GM18907 (cell line): ENCODE measurements at regions not wholly inside any gene's neighbourhood (a gene's known extent, or its start where the extent isn't known, plus 50 kb on each side); places are given as distances from the start of the nearest gene placed in this dataset.
"Not testable (repeated sequence)": the region's sequence is repeated elsewhere in the genome, so short reads cannot be mapped to it uniquely, and the experiment has no call there.

Experiments
- ATAC-seq: cut with Tn5 transposase; IDR thresholded peaks from one replicate; pipeline ENCODE4 v1.9.1; 2021; ENCODE audit warnings: mild to moderate bottlenecking, moderate library complexity; ENCODE audit not compliant: unreplicated experiment

GRCh38 chr1:219731771-219732170 lies 118.9 kb upstream of the ZC3H11B start:
- no peak for ATAC-seq

- no peak for ATAC-seq
These were observed 113.8 kb upstream of the ZC3H11B start for GRCh38 chr1:219726480-219727272.

- ATAC-seq: no peak
These were observed 111.5 kb upstream of the ZC3H11B start for GRCh38 chr1:219724440-219724839.

GRCh38 chr1:219717536-219717935 lies 104.6 kb upstream of the ZC3H11B start:
- ATAC-seq: no peak

- no peak for ATAC-seq
These were observed 103.8 kb upstream of the ZC3H11B start for GRCh38 chr1:219716611-219717114.

GRCh38 chr1:219713981-219714381 lies 101.1 kb upstream of the ZC3H11B start:
- ATAC-seq: no peak

GRCh38 chr1:219712506-219712905 lies 99.6 kb upstream of the ZC3H11B start:
- ATAC-seq: no peak

GRCh38 chr1:219710529-219711194 lies 97.8 kb upstream of the ZC3H11B start:
- no peak for ATAC-seq

- no peak for ATAC-seq
These were observed 96.1 kb upstream of the ZC3H11B start for GRCh38 chr1:219708919-219709543.

GRCh38 chr1:219707885-219708284 lies 95.0 kb upstream of the ZC3H11B start:
- not testable (repeated sequence) for ATAC-seq

GRCh38 chr1:219704331-219704730 lies 91.4 kb upstream of the ZC3H11B start:
- not testable (repeated sequence) for ATAC-seq

GRCh38 chr1:219703368-219703639 lies 90.4 kb upstream of the ZC3H11B start:
- no peak for ATAC-seq

GRCh38 chr1:219701476-219701875 lies 88.6 kb upstream of the ZC3H11B start:
- ATAC-seq: no peak

- no peak for ATAC-seq
These were observed 87.0 kb upstream of the ZC3H11B start for GRCh38 chr1:219699870-219700269.

- no peak for ATAC-seq
These were observed 84.8 kb upstream of the ZC3H11B start for GRCh38 chr1:219697682-219698081.

GRCh38 chr1:219692981-219693380 lies 80.1 kb upstream of the ZC3H11B start:
- no peak for ATAC-seq

GRCh38 chr1:219689774-219690173 lies 76.9 kb upstream of the ZC3H11B start:
- no peak for ATAC-seq

- no peak for ATAC-seq
These were observed 74.9 kb upstream of the ZC3H11B start for GRCh38 chr1:219687779-219688178.

- ATAC-seq: no peak
These were observed 73.3 kb upstream of the ZC3H11B start for GRCh38 chr1:219686171-219686570.

- ATAC-seq: no peak
These were observed 69.9 kb upstream of the ZC3H11B start for GRCh38 chr1:219682788-219683187.

- no peak for ATAC-seq
These were observed 69.0 kb upstream of the ZC3H11B start for GRCh38 chr1:219681876-219682275.
